SW480 (cell line): ENCODE measurements at regions not wholly inside any gene's neighbourhood (a gene's known extent, or its start where the extent isn't known, plus 50 kb on each side); places are given as distances from the start of the nearest gene placed in this dataset.

ENCODE experiments used
- DNase-seq: peaks from one replicate; pipeline ENCODE4 v3.0.0-alpha.2; 2016; ENCODE audit warnings: low spot score

DNA sequence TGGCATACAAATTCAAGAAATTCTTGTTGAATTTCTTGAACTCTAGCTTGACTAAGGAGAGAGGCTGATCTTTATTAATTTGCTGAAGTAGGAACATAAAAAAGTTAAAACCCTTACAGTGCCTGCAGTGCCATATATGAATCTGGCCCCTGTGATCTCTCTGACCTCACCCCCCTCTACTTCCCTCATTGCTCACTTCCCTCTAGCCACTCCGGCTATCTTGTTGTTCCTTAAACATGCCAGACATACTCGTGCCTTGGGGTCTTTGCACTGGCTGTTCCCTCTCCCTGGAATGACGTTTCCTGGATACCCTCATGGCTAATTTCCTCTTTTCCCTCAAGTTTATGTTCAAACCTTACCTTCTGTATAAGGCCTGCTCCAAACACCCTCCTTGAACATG, 246.3 kb upstream of the SIX2 start:
- DNase-seq: no peak

- DNase-seq: no peak
These were observed 244.8 kb upstream of the SIX2 start for GRCh38 chr2:45254025-45254424.

DNA sequence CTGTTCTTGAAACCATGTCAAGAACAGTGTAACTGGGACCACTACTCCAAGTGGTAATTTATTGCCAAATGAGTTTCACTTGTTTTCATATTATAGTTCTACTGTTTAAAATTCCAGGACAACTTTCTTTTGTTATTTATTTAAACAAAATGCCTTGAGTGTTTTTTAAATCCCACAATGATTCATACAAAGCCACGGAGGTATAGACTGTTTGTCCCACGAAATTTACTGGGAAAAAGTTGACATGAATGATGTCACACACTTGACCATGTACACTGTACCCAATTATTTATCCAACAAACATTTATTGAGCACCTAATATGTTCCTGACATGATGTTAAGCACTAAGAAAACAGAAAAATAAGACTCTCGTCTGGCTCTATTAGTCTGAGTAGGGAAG, 243.9 kb upstream of the SIX2 start:
- DNase-seq: no peak

DNA sequence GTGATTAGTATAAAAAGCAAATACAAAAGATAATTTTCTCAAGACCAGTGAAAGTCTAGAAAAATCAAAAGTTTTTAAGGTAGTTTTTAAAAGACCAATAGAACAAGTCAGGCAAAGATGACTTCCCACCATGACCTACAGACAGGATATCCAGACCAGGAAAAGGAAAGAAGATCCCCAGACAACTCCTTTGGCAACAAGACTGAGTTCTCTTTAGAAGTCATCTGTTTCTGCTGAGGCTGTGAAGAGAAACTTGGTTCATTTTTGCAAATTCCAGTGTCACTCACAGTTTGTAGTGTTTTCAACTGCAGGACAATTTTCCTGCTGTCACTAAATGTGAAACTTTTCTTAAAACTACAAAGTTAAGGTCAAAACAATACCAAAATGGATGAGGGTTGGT, 240.9 kb upstream of the SIX2 start:
- no peak for DNase-seq

DNA sequence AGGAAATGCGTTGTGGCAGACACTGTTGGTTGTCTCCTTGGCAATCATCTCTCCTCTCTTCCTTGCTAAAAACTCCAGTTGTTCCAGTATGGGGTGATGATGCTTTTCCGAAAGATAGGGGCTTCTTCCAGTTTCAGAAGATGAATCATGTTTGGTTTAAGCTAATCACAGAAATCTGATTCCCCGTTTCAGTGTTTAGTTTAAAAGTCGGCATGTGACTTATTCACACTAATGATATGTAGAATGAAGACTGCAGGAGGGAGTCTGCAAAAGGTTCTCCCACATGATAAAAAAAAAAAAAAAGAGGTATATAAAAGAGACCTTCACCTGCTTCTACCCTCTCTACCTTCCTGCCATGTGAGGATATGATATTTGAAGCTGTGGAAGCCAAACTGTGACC, 239.0 kb upstream of the SIX2 start:
- no peak for DNase-seq

- no peak for DNase-seq
These were observed 235.7 kb upstream of the SIX2 start for GRCh38 chr2:45244928-45245327.

DNA sequence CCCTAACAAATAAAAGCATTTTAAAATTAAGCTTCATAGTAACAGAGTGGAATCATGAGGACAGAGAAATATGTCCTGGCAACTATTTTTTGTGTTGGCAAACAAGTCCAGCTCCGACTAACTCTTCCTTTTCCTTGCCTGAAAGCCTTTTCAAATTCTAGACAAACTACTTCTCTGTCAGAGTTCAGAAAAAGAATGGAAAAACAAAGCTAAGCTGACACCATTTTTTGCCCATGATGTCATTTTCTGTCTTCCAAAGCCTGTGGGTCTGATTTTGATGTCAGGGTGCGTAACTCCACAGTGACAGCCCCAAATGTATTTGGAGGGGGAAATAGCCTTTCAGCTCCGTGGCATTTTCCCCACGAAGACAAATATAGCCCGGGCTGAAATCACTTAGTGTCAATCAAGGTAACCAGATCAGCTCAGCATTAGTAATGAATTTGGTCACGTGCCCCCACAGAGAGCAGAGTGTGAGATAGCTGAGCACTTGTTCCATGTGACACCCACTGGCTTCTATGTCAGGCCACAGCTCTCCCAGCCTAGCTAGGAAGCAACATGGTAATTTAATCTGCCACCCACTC, 233.0 kb upstream of the SIX2 start:
- DNase-seq: no peak

DNA sequence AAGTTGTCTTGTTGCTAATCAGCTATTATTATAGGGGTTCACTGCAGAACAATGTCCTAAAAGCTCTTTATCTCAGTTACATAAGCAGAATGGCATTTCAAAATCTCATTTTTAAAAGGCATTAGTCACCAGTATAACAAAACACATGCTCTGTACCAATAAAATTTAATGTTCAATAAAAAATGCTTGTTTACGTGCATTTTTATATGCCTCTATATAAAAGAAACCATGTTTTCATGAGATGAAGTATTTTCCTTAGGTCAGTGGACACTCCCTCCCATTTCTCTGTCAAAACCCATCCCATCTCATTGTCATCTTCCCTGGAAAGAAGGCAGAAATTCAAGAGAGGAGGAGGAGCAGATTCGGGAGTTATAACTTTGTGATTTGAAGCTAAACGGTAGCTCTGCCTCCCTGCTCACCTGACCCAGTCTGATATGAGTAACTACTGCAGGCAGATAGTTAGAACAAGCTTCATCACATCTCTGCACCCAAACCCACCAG, 231.9 kb upstream of the SIX2 start:
- no peak for DNase-seq

GRCh38 chr2:45237850-45238542, 228.7 kb upstream of the SIX2 start:
- DNase-seq: peak; percentile 89

GRCh38 chr2:45237128-45237527, 227.9 kb upstream of the SIX2 start:
- DNase-seq: no peak

GRCh38 chr2:45236268-45236667, 227.0 kb upstream of the SIX2 start:
- DNase-seq: no peak

GRCh38 chr2:45233301-45233700, 224.0 kb upstream of the SIX2 start:
- no peak for DNase-seq

GRCh38 chr2:45232818-45233217, 223.6 kb upstream of the SIX2 start:
- DNase-seq: no peak

GRCh38 chr2:45229411-45229810, 220.2 kb upstream of the SIX2 start:
- DNase-seq: no peak

DNA sequence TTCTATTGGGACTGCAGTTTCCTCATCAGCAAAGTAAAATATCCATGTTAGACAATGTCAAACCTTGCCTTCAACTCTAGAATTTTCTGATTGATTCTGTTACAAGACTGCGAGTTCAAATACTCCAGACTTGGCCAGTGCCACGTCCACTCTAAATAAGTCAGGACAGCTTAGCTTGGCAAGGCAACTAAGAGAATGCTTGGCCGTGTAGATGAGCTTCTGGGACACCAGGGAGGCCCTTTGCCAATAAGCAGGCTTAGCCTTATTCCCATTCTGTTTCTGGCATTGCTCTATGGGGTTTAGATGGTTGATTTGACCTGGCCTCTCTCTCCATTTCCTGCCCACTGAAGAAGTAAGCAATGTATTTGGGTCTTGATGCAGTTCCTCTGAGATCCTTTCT, 218.1 kb upstream of the SIX2 start:
- no peak for DNase-seq

GRCh38 chr2:45224993-45225380, 215.7 kb upstream of the SIX2 start:
- DNase-seq: no peak

DNA sequence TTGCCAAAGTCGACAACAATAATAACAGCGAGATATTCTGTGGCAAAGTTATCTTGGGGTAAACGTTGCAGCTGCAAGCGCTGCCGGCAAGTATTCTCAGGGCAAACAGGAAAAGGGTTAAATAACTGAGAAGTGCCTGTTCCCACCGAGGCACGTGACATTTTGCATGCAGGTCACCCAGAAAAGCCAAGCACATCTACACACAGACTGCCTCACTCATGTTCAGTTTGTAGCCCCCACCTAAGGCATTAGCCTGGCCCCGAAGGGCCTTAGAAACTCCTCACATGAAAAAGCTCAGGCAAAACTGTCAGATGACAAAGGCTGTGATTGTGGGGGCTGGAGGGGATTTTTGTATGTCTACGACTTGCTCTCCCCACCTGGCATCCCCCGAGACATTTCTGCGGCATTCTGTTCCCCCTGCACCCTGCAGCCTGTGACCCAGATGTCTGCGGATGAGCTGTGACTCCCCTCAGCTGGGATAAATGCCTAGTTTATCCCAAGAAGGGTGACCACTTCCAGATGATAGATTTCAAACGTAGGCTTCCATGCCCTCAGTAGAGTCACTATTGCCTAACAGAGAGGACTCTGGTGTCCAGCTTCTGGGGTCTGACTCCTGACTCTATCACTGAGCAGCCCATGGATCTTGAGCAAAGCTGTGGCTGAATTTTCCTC, 215.2 kb upstream of the SIX2 start:
- no peak for DNase-seq

GRCh38 chr2:45223531-45223930, 214.3 kb upstream of the SIX2 start:
- DNase-seq: no peak

GRCh38 chr2:45220227-45220626, 211.0 kb upstream of the SIX2 start:
- DNase-seq: peak; percentile 31

- DNase-seq: no peak
These were observed 209.7 kb upstream of the SIX2 start for GRCh38 chr2:45218931-45219339.

GRCh38 chr2:45218297-45218696, 209.0 kb upstream of the SIX2 start:
- no peak for DNase-seq

- no peak for DNase-seq
These were observed 206.9 kb upstream of the SIX2 start for GRCh38 chr2:45216118-45216517.

DNA sequence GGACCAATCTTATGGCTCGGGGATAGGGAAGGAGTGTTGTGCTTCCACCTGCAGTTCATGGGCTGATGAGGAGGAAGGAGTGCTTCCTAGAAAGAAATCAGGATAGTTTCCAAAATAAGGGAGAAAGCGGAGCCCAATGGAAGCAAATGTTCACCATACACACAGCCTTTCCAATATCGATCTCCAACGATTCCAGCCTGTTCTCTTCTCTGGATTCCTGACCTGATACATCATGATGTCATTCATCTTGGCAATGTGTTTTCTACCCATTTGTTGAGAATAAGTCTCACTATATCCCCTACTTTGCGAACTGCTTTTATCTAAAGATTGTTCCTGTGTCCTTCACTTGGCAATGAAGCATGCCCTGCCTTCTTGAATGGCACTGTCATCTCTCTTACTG, 205.3 kb upstream of the SIX2 start:
- DNase-seq: no peak
